Stomach (tissue), 8 donors: ENCODE measurements at regions not wholly inside any gene's neighbourhood (a gene's known extent, or its start where the extent isn't known, plus 50 kb on each side); places are given as distances from the start of the nearest gene placed in this dataset.

Experiments
- DNase-seq, 2 donors: peaks; one replicate each; pipeline versions ENCODE4 v3.0.0 to v3.0.0-alpha.2; 2013 to 2019
- H3K27ac ChIP-seq, 5 donors: fragments of 200-600 bp in 4 of 5; sonication (generic) in 4 of 5; one replicate each; pipeline ENCODE4 v1.5.1; 2013 to 2019; ENCODE audit warnings: mild to moderate bottlenecking in 1 of 5, moderate library complexity in 1 of 5
- H3K27me3 ChIP-seq, 3 donors: fragments of 200-600 bp; sonication (generic); one replicate each; pipeline ENCODE4 v1.5.1; 2017 to 2019; ENCODE audit warnings: mixed run types in 1 of 3
- H3K36me3 ChIP-seq, 4 donors: fragments of 200-600 bp; sonication (generic); 1 replicate in 3 of 4; 2 replicates in 1 of 4; pipeline ENCODE4 v1.5.1; 2016 to 2019
- H3K4me1 ChIP-seq, 4 donors: fragments of 200-600 bp; sonication (generic); one replicate each; pipeline ENCODE4 v1.5.1; 2016 to 2019
- H3K4me3 ChIP-seq, 4 donors: fragments of 200-600 bp; sonication (generic) in 3 of 4; one replicate each; pipeline ENCODE4 v1.5.1; 2016 to 2019; ENCODE audit warnings: mild to moderate bottlenecking in 1 of 4
- H3K9me3 ChIP-seq, 4 donors: fragments of 200-600 bp; sonication (generic); one replicate each; pipeline ENCODE4 v1.5.1; 2016 to 2019
- EP300 ChIP-seq: sonication (generic); formaldehyde crosslinking; IDR thresholded peaks from one replicate; pipeline ENCODE4 v1.6.1; 2017; ENCODE audit warnings: antibody characterized with exemption
- POLR2A ChIP-seq, 4 donors: fragments of 450-650 bp; IDR thresholded peaks; one replicate each; pipeline ENCODE4 v1.6.1; 2016; ENCODE audit warnings: antibody characterized with exemption in 4 of 4, control low read depth in 2 of 4, mild to moderate bottlenecking in 1 of 4, moderate library complexity in 1 of 4
- POLR2AphosphoS5 ChIP-seq, 3 donors: sonication (generic); formaldehyde crosslinking; IDR thresholded peaks; one replicate each; pipeline ENCODE4 v1.6.1; 2016; ENCODE audit warnings: antibody characterized with exemption in 3 of 3
- WGBS, 5 donors: extraction: QIAGEN DNeasy Blood & Tissue Kit in 3 of 5; methylation state at CpG; one replicate each; pipeline versions ENCODE4 v1.1.5 to v1.1.7; 2013 to 2018; 5-methylcytosine and 5-hydroxymethylcytosine counted together
- intact Hi-C: fragments of 100-400 bp; cut with DNase I; formaldehyde crosslinking; loops from one replicate; pipeline ENCODE4 v1.15.1; 2023; ENCODE audit warnings: low total_unique reads
- TF ChIP-seq, protein P1 (sequence below), 7 experiments: fragments of 450-650 bp in 4 of 7; fragments of 200-600 bp in 3 of 7; sonication (generic) in 3 of 7; IDR thresholded peaks; one replicate each; pipeline ENCODE4 v1.5.1; 2016 to 2019; ENCODE audit warnings: antibody characterized with exemption in 7 of 7, control low read depth in 2 of 7, mild to moderate bottlenecking in 1 of 7
- donor health status: healthy with polysubstance abuse.
- donor health status: Bipolar disorder and iron deficiency.
- donor health status: healthy.

DNA sequence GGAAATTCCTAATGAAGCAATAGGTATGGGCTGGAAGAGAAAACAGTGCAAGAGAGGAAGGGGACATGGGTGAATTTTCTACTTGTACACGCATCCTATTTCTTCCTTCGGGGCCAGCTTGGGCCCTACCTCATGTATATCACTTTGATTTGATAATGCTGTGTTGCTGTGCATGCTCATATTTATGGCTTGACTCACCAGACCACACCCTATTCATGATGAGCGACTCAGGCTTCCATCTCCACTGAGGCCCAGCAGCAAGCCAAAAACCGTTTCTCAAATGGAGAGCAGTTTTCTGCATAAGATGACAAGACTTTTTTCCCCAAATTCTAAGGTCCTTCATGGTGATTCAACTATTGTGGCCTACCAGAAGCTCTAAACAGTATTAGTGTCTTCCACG lies 2039.1 kb upstream of the CDH9 start:
- Histone ChIP-seq H3K4me1 (no peaks in the 10 kb centered on the region), H3K4me3 (no peak overlapping the region), H3K27me3 (no peaks in the 10 kb centered on the region), H3K36me3 (no peaks in the 10 kb centered on the region), H3K27ac (no peak overlapping the region), H3K9me3 (no peaks in the 10 kb centered on the region)
- no peak for DNase-seq
- intact Hi-C loops = no loop called here
- 47 to 72% (median 62%) methylated on average over 5 of the region's 5 CpGs for WGBS, 5 donors
- no peak for TF ChIP-seq POLR2A (IDR thresholded peaks at IDR 0.05)
- no peak for TF ChIP-seq EP300
- TF ChIP-seq POLR2AphosphoS5 (IDR thresholded peaks at IDR 0.05) = no peak
- TF ChIP-seq, protein P1, sequence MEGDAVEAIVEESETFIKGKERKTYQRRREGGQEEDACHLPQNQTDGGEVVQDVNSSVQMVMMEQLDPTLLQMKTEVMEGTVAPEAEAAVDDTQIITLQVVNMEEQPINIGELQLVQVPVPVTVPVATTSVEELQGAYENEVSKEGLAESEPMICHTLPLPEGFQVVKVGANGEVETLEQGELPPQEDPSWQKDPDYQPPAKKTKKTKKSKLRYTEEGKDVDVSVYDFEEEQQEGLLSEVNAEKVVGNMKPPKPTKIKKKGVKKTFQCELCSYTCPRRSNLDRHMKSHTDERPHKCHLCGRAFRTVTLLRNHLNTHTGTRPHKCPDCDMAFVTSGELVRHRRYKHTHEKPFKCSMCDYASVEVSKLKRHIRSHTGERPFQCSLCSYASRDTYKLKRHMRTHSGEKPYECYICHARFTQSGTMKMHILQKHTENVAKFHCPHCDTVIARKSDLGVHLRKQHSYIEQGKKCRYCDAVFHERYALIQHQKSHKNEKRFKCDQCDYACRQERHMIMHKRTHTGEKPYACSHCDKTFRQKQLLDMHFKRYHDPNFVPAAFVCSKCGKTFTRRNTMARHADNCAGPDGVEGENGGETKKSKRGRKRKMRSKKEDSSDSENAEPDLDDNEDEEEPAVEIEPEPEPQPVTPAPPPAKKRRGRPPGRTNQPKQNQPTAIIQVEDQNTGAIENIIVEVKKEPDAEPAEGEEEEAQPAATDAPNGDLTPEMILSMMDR (IDR thresholded peaks at IDR 0.05) = no peak

DNA sequence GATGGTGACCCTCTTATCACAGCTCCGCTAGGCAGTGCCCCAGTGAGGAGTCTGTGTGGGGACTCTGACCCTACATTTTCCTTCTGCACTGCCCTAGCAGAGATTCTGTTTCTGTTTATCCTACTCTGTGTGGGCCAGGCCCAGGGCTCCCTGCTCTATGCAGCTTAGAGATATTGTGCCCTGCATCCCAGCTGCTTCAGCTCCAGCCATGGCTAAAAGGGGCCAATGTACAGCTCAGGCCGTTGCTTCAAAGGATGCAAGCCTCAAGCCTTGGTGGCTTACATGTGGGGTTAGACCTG lies 2030.7 kb upstream of the CDH9 start:
- DNase-seq = no peak
- WGBS, 5 donors = 40 to 64% (median 57%) methylated on average over 1 to 2 of the region's 2 CpGs
- peak overlapping the region in 1 of 4 donors; percentile 6 for H3K4me3 ChIP-seq
- no peaks in the 10 kb centered on the region for H3K36me3 ChIP-seq
- intact Hi-C loops = no loop called here
- TF ChIP-seq, protein P1 (IDR thresholded peaks at IDR 0.05) = no peak
- no peak for TF ChIP-seq POLR2A (IDR thresholded peaks at IDR 0.05)
- no peak for TF ChIP-seq POLR2AphosphoS5 (IDR thresholded peaks at IDR 0.05)
- TF ChIP-seq EP300 = no peak
- H3K4me1 ChIP-seq = peaks cover 0 to 3% (median 0%) of the 10 kb centered on the region in 4 donors
- H3K27me3 ChIP-seq = no peaks in the 10 kb centered on the region
- H3K27ac ChIP-seq = peak overlapping the region; percentile 37 to 56 (median 45)
- H3K9me3 ChIP-seq = no peaks in the 10 kb centered on the region

DNA sequence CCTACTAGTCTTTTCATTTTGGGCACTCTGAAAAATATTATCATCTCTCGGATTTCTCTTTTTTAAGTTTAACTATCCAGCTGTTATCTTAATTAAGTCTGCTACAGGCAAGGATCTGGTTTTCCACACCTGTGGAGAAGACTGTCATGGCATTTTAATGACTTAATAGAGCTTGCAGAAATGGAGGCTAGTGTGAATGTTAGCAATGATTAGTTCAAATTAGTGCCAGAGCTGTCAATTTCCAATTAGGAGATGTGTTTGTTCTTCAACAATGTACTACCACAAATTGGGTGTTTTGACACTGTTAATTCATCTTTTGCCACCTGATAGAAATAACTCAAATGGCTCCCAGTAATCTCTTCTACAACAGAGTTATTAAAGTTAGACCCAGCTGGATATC lies 2023.0 kb upstream of the CDH9 start:
- Histone ChIP-seq H3K4me3 (no peak overlapping the region), H3K27ac (no peak overlapping the region)
- intact Hi-C loops = no loop called here

DNA sequence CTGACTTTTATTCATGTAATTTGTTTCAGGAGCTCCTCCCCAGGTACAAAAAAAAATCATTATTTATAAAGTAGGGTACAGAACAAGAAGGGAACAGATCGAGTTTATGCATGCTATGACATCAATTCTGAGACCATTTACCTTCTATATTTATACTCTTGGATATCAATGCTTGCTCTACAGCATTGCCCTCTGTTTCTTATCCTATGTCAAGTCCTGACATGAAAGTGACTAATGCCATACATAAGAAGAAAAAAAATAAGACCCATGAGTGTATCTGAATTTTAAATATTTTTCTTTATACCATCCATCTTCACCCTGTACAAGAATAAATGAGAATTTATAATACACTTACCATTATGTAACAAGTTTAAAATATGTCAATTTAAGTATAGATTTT lies 2016.3 kb upstream of the CDH9 start:
- no peaks in the 10 kb centered on the region for H3K9me3 ChIP-seq
- intact Hi-C loops = no loop called here
- TF ChIP-seq, protein P1 (IDR thresholded peaks at IDR 0.05) = no peak
- TF ChIP-seq POLR2AphosphoS5 (IDR thresholded peaks at IDR 0.05) (no peak), POLR2A (IDR thresholded peaks at IDR 0.05) (no peak), EP300 (no peak)
- H3K4me3 ChIP-seq = no peak overlapping the region
- no peaks in the 10 kb centered on the region for H3K27me3 ChIP-seq
- 29 to 44% (median 31%) methylated on average over 1 of the region's 1 CpG for WGBS, 5 donors
- no peak overlapping the region for H3K27ac ChIP-seq
- H3K36me3 ChIP-seq = no peaks in the 10 kb centered on the region
- H3K4me1 ChIP-seq = no peaks in the 10 kb centered on the region
- DNase-seq = no peak

More for the DNA sequence above, 2023.0 kb upstream of the CDH9 start:
- Histone ChIP-seq H3K9me3 (no peaks in the 10 kb centered on the region), H3K36me3 (no peaks in the 10 kb centered on the region), H3K4me1 (no peaks in the 10 kb centered on the region), H3K27me3 (no peaks in the 10 kb centered on the region)
- WGBS, 5 donors = 68 to 80% (median 72%) methylated on average over 1 of the region's 1 CpG
- DNase-seq = no peak
- TF ChIP-seq, protein P1 (IDR thresholded peaks at IDR 0.05) = no peak
- TF ChIP-seq POLR2AphosphoS5 (IDR thresholded peaks at IDR 0.05) (no peak), POLR2A (IDR thresholded peaks at IDR 0.05) (no peak), EP300 (no peak)
